Right lobe of liver (tissue), 4 donors: ENCODE measurements at regions not wholly inside any gene's neighbourhood (a gene's known extent, or its start where the extent isn't known, plus 50 kb on each side); places are given as distances from the start of the nearest gene placed in this dataset.

Experiments
- POLR2A ChIP-seq: fragments of 450-650 bp; IDR thresholded peaks from one replicate; pipeline ENCODE4 v1.6.1; 2017; ENCODE audit warnings: antibody characterized with exemption, mild to moderate bottlenecking
- TF ChIP-seq, protein P1 (sequence below), 4 donors: fragments of 200-600 bp in 3 of 4; fragments of 450-650 bp in 1 of 4; IDR thresholded peaks; one replicate each; pipeline versions ENCODE4 v1.5.1 to v1.8.0; 2016 to 2022; ENCODE audit warnings: antibody characterized with exemption in 4 of 4, mild to moderate bottlenecking in 2 of 4
- donor health status: DM: no; HTN: no; CAD: no.
- donor health status: DM: no; HTN: no; CAD: no.
- donor health status: DM: no; HTN: yes; CAD: no.

DNA sequence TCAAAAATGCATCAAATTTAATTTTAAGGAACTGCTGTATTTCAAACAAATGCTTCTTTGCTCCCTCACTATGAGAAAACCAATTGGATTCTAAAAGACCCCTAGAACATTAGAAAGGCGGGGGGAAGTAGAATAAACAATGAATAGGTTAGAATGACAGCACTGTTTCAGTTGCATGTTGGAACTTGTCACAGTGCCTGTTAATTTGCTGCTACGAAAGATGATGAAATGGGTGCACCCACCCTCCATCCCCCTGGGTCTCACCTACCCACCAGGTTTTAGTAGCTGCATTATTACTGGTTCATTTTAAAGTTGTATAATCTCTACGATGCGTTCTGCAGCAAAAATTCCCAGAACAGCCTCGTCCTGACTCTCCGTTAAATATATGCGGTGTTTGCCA, 193.0 kb upstream of the COPS8 start:
- TF ChIP-seq, protein P1, sequence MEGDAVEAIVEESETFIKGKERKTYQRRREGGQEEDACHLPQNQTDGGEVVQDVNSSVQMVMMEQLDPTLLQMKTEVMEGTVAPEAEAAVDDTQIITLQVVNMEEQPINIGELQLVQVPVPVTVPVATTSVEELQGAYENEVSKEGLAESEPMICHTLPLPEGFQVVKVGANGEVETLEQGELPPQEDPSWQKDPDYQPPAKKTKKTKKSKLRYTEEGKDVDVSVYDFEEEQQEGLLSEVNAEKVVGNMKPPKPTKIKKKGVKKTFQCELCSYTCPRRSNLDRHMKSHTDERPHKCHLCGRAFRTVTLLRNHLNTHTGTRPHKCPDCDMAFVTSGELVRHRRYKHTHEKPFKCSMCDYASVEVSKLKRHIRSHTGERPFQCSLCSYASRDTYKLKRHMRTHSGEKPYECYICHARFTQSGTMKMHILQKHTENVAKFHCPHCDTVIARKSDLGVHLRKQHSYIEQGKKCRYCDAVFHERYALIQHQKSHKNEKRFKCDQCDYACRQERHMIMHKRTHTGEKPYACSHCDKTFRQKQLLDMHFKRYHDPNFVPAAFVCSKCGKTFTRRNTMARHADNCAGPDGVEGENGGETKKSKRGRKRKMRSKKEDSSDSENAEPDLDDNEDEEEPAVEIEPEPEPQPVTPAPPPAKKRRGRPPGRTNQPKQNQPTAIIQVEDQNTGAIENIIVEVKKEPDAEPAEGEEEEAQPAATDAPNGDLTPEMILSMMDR (IDR thresholded peaks at IDR 0.05) = no peak
- TF ChIP-seq POLR2A = no peak
